Spinal cord (tissue), 9 donors: ENCODE measurements at regions not wholly inside any gene's neighbourhood (a gene's known extent, or its start where the extent isn't known, plus 50 kb on each side); places are given as distances from the start of the nearest gene placed in this dataset.

Experiments used
- DNase-seq, 6 donors: peaks; one replicate each; pipeline versions ENCODE4 v3.0.0 to v3.0.0-alpha.2; 2013 to 2015; ENCODE audit warnings: low spot score in 6 of 6, low read depth in 4 of 6
- H3K27ac ChIP-seq: one replicate; pipeline ENCODE4 v1.5.1; 2013; ENCODE audit warnings: low read depth, low read length, control low read depth
- H3K27me3 ChIP-seq: one replicate; pipeline ENCODE4 v1.6.1; 2013; ENCODE audit warnings: low read length; ENCODE audit not compliant: control insufficient read depth, insufficient read depth
- H3K36me3 ChIP-seq: one replicate; pipeline ENCODE4 v1.6.1; 2013; ENCODE audit warnings: low read length; ENCODE audit not compliant: control insufficient read depth, insufficient read depth
- H3K4me1 ChIP-seq: one replicate; pipeline ENCODE4 v1.6.1; 2013; ENCODE audit warnings: low read length; ENCODE audit not compliant: control insufficient read depth, insufficient read depth
- H3K4me3 ChIP-seq: one replicate; pipeline ENCODE4 v1.5.1; 2013; ENCODE audit warnings: low read depth, low read length, control low read depth
- H3K9me3 ChIP-seq: one replicate; pipeline ENCODE4 v1.6.1; 2013; ENCODE audit warnings: low read length; ENCODE audit not compliant: control insufficient read depth, insufficient read depth
- WGBS: methylation state at CpG from one replicate; pipeline ENCODE4 v1.1.5; 2013; ENCODE audit warnings: missing lambda C conversion rate; ENCODE audit not compliant: insufficient coverage; 5-methylcytosine and 5-hydroxymethylcytosine counted together
- donor health status: healthy.

DNA sequence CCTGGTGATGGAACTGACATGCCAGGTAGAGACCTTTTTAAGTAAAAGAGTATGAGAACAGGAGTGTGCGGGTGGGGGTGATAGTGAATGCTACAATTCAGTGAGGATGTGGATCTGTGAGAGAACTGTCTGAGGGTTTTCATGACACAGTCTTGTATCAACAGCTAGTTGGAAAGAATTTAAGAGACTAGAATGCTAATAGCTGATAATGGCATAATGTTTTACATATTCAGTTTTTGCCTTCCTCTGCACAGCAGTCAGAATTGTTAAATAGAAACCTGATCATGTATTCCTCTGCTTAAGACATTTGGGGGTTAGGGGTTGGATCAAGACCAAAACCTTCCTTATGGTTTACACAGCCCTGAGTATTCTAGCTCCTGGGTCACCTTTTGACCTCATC is 152.8 kb upstream of the ZRANB2 start:
- Histone ChIP-seq H3K9me3 (no peaks in the 10 kb centered on the region), H3K4me3 (no peak overlapping the region), H3K27me3 (no peaks in the 10 kb centered on the region), H3K4me1 (no peaks in the 10 kb centered on the region), H3K36me3 (no peaks in the 10 kb centered on the region), H3K27ac (no peak overlapping the region)
- WGBS = 100% methylated on average over 1 of the region's 1 CpG
- no peak for DNase-seq

DNA sequence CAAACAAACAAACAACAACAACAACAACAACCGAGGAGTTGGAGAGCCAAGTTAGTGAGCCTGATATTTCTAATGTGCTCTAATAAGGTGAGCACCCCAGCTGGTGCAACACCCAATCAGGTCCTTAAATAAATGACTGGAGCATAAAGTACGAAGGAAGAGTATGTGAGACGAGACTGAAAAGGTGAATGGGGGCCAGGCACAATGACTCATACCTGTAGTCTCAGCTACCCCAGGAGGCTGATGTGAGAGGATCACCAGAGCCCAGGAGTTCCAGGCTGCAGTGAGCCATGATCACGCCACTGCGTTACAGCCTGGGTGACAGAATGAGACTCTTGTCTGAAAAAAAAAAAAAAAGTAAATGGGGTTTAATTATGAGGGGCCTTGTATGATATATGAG is 152.0 kb upstream of the ZRANB2 start:
- H3K9me3 ChIP-seq = no peaks in the 10 kb centered on the region
- WGBS = 75% methylated on average over 4 of the region's 5 CpGs
- no peak overlapping the region for H3K27ac ChIP-seq
- H3K4me1 ChIP-seq = no peaks in the 10 kb centered on the region
- DNase-seq = no peak
- no peaks in the 10 kb centered on the region for H3K36me3 ChIP-seq
- no peaks in the 10 kb centered on the region for H3K27me3 ChIP-seq
- no peak overlapping the region for H3K4me3 ChIP-seq

DNA sequence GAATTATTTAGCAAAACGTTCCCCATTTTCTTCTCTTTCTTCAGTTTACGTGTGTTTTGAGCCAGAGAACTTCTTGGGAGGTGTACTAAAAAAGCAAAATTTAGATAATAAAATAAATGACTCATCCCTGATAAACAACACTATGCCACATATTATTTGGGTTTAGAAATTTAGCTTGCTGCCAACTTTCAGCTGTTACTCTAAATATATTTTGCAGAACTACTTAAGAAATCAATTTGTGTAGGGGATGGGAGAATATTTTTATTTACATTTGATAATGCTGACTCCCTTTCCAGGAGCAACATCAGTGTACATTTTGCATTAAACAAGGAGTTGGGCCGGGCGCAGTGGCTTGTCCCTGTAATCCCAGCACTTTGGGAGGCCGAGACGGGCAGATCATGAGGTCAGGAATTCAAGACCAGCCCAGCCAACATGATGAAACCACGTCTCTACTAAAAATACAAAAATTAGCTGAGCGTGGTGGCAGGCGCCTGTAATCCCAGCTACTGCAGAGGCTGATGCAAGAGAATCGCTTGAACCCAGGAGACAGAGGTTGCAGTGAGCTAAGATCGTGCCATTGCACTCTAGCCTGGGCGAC is 151.4 kb upstream of the ZRANB2 start:
- WGBS = 93% methylated on average over 6 of the region's 12 CpGs
- Histone ChIP-seq H3K27ac (no peak overlapping the region), H3K36me3 (no peaks in the 10 kb centered on the region), H3K4me1 (no peaks in the 10 kb centered on the region), H3K9me3 (no peaks in the 10 kb centered on the region), H3K4me3 (no peak overlapping the region), H3K27me3 (no peaks in the 10 kb centered on the region)
- DNase-seq = no peak

DNA sequence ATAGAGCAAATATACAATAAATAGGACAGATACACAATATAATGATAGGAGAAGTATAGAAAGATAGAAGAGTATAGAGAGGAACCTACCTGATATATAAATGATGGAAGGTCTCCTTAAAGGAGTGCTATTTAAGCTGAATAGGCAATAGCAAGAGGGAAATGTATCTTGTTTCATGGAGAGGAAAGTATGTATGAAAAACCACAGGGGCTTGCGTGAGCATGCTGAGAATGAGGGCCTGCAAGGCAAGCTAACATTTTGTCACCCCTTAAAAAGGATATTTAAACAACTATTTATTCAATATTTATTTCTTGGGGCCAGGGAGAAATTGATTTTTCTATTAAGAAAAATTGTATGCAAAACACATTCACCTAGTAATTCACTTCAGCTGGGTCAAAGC is 150.9 kb upstream of the ZRANB2 start:
- Histone ChIP-seq H3K27ac (no peak overlapping the region), H3K4me1 (no peaks in the 10 kb centered on the region), H3K36me3 (no peaks in the 10 kb centered on the region), H3K9me3 (no peaks in the 10 kb centered on the region), H3K4me3 (no peak overlapping the region), H3K27me3 (no peaks in the 10 kb centered on the region)
- DNase-seq = peak in 1 of 6 donors; percentile 41
- no CpG with 5 or more reads among the region's 1 CpG for WGBS

DNA sequence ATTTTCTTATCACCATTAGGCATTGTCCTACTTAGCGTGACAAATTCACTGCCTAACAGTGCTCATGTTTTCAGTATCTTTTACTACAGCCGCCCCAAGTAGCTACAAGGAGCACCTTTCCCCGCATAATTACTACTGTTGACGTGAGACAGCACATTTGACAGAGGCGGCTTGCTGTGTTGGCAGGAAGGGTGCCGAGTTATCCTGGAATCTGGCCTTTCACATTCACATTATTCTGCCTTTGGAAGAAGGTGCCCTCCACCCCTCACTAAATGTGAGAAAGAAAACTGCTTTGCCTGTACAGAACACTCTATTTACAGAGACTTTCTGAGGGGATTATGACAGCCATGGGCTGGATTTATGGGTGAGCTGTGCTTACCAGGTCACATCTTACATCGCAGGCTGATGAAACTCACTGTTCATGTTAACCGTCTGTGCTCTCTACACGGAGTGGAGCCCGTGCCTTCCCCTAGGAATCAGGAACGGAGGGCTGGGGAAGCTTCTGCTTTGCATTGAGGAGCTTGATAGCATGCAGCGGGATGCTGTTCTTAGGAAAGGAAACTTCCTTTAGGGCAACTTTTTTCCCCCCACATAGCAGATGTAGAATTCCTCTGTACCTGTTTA is 148.0 kb upstream of the ZRANB2 start:
- H3K27ac ChIP-seq = no peak overlapping the region
- no peaks in the 10 kb centered on the region for H3K27me3 ChIP-seq
- no peak overlapping the region for H3K4me3 ChIP-seq
- H3K9me3 ChIP-seq = no peaks in the 10 kb centered on the region
- peak in 2 of 6 donors; percentile 41 to 58 for DNase-seq
- no peaks in the 10 kb centered on the region for H3K4me1 ChIP-seq
- H3K36me3 ChIP-seq = no peaks in the 10 kb centered on the region
- 39% methylated on average over 6 of the region's 12 CpGs for WGBS

DNA sequence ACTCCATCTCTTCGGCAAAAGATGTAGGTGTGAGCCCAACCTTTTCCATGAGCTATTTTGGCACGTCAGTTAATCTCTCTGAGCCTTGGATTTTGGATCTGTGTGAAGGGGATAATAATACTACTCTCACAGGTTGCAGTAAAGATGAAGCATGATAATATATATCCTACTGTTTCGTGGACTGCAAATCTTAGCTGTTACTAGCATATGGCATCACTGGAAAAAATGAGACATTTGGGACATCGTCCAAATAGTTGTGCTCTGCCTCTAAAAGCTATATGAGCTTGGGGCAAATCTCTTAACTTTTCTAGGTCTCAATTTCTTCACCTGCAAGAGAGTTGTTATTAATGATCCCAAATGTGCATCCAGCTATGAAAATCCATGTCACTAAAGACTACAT is 147.4 kb upstream of the ZRANB2 start:
- WGBS = 96% methylated on average over 3 of the region's 4 CpGs
- Histone ChIP-seq H3K4me1 (no peaks in the 10 kb centered on the region), H3K27ac (no peak overlapping the region), H3K27me3 (no peaks in the 10 kb centered on the region), H3K36me3 (no peaks in the 10 kb centered on the region), H3K9me3 (no peaks in the 10 kb centered on the region), H3K4me3 (no peak overlapping the region)
- DNase-seq = peak in 2 of 6 donors; percentile 44

DNA sequence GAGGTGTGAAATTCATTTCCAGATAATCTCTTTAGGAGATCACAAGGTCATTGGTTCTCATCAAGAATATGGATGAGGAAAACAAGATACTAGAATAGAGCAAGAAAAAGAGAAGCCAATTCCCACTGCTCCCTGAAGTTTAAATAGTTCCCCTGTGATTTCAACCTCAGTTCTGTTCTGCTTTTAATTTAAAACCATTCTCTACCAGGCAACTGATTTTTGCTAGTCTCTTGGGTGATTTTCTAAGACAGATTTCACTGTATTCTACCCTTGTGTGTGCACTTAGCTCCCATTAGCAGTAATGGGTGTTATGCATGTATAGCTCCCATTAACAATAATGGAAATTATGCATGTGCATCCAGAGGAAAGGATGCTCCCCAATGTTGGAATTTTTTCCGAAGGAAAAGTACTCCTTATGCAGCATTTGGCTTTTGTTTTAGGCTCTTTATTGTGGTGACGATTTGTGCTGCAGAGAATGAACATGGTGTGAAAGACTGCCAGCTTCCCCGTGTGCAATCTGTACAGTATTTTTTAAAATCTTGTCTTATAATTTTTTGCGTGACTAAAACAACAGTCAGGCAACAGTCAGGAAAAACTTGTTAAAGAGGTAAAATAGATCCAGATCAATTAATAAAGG is 144.0 kb upstream of the ZRANB2 start:
- H3K4me1 ChIP-seq = no peaks in the 10 kb centered on the region
- no peak overlapping the region for H3K27ac ChIP-seq
- no peaks in the 10 kb centered on the region for H3K27me3 ChIP-seq
- no peaks in the 10 kb centered on the region for H3K9me3 ChIP-seq
- no peaks in the 10 kb centered on the region for H3K36me3 ChIP-seq
- WGBS = 67% methylated on average over 2 of the region's 4 CpGs
- no peak overlapping the region for H3K4me3 ChIP-seq
- DNase-seq = peak in 3 of 6 donors; percentile 36 to 94 (median 45)

DNA sequence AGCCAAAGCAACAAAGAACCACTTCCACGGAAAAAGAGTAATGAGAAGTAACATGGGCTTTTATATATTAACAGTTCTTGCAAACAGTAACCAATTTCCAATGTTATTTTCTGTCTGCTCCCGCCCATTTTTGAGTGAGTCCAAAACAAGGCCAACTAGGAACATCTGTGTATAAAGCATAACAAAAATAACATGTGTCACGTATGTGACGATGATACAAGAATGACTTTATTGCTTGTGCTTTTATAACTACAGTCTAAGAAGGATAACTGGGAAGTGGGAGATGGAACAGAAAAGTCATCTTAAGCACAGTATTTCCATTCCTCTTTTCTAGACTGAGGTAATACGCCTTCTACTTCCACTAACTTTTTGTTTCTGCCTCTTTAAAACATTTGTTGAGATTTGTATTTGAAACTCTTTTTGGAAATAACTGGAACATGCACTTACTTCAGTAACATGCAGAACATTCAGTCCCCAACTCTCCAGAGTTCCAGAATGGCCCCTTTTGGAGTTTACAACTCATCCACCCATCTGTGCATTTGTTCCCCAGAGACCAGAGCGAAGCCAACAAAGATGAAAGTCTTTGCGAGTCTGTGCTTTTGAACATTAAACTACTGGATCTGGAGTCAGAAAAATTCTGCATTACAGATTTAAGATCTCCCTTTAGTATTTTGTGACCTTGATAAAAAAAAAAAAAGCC is 143.0 kb upstream of the ZRANB2 start:
- Histone ChIP-seq H3K4me1 (no peaks in the 10 kb centered on the region), H3K27me3 (no peaks in the 10 kb centered on the region), H3K4me3 (no peak overlapping the region), H3K36me3 (no peaks in the 10 kb centered on the region), H3K9me3 (no peaks in the 10 kb centered on the region), H3K27ac (no peak overlapping the region)
- WGBS = no CpG with 5 or more reads among the region's 7 CpGs
- peak in 2 of 6 donors; percentile 11 to 77 for DNase-seq

DNA sequence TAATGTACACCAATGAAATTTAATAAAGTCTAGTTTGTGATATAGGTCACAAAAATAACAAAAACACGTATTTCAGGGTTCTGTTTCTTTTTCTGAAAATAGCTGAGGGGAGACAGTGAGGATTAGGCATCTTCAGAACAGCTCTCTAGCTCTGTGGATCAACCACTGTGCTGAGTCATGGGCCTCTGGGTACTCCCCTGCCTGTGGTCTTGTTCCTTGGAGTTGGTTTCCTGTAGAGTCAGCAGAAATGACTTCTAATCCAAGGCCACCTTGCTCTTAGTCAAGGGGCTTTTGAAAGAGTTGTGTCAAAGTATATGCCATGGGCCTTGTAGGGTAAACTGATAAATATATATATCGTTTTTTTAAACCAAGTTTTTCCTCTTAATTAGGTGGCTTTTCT is 141.8 kb upstream of the ZRANB2 start:
- H3K27ac ChIP-seq = no peak overlapping the region

More for the DNA sequence above, 141.8 kb upstream of the ZRANB2 start:
- H3K4me1 ChIP-seq = no peaks in the 10 kb centered on the region
- no peaks in the 10 kb centered on the region for H3K27me3 ChIP-seq
- no peak for DNase-seq
- no peaks in the 10 kb centered on the region for H3K36me3 ChIP-seq
- no CpG with 5 or more reads among the region's 2 CpGs for WGBS
- H3K4me3 ChIP-seq = no peak overlapping the region
- no peaks in the 10 kb centered on the region for H3K9me3 ChIP-seq
